WTC11 (cell line): ENCODE measurements at regions not wholly inside any gene's neighbourhood (a gene's known extent, or its start where the extent isn't known, plus 50 kb on each side); places are given as distances from the start of the nearest gene placed in this dataset.
A peak's percentile ranks its signal among the peaks of the same experiment; 100 is the strongest.

Experiments used
- ATAC-seq: fragments of 200-7000 bp; cut with Tn5 transposase; 2 replicates; pipeline ENCODE4 v1.10.0; 2021; ENCODE audit warnings: mild to moderate bottlenecking, moderate library complexity
- CTCF ChIA-PET: fragments of 300-600 bp; sonication (Branson Sonifier 250); formaldehyde crosslinking; loops from one replicate; lab custom pipeline; 2021; ENCODE audit warnings: antibody characterized with exemption; lab: Charles Lee
- POLR2A ChIA-PET: fragments of 350-600 bp; sonication (Branson Sonifier 250); formaldehyde crosslinking; loops from one replicate; lab custom pipeline; 2021; ENCODE audit warnings: antibody characterized with exemption; lab: Charles Lee
- DNase-seq: peaks from one replicate; pipeline ENCODE4 v3.0.0; 2021; ENCODE audit warnings: low spot score
- H3K27ac Mint-ChIP-seq: 2 replicates; pipeline ENCODE4 v1.8.0; 2021; ENCODE audit warnings: mixed read lengths
- H3K27me3 Mint-ChIP-seq: 2 replicates; pipeline ENCODE4 v1.8.0; 2021; ENCODE audit warnings: low read depth, mild to moderate bottlenecking, moderate library complexity, mixed read lengths
- H3K36me3 Mint-ChIP-seq: 2 replicates; pipeline ENCODE4 v1.8.0; 2021; ENCODE audit warnings: mixed read lengths
- H3K4me1 Mint-ChIP-seq: 2 replicates; pipeline ENCODE4 v1.8.0; 2022; ENCODE audit warnings: mixed read lengths
- H3K4me3 Mint-ChIP-seq: 2 replicates; pipeline ENCODE4 v1.8.0; 2021; ENCODE audit warnings: mild to moderate bottlenecking, moderate library complexity, mixed read lengths
- H3K9me3 Mint-ChIP-seq: 2 replicates; pipeline ENCODE4 v1.8.0; 2021; ENCODE audit warnings: mixed read lengths
- CREM ChIP-seq: sonication (generic); formaldehyde crosslinking; IDR thresholded peaks from 2 replicates; pipeline ENCODE4 v1.8.1; 2022; ENCODE audit warnings: mild to moderate bottlenecking, missing genetic modification reagents, moderate library complexity
- FOXJ3 ChIP-seq: sonication (generic); formaldehyde crosslinking; IDR thresholded peaks from 2 replicates; pipeline ENCODE4 v1.9.0; 2021; ENCODE audit warnings: missing genetic modification reagents, mild to moderate bottlenecking, borderline replicate concordance
- GABPB1 ChIP-seq: sonication (generic); formaldehyde crosslinking; IDR thresholded peaks from 2 replicates; pipeline ENCODE4 v1.8.1; 2023; ENCODE audit warnings: mild to moderate bottlenecking, missing genetic modification reagents
- JAZF1 ChIP-seq: fragments of 250-450 bp; sonication (Bioruptor Pico); IDR thresholded peaks from 2 replicates; pipeline ENCODE4 v1.9.0; 2021; ENCODE audit warnings: moderate library complexity, mild to moderate bottlenecking, inconsistent platforms
- NFYB ChIP-seq: sonication (generic); formaldehyde crosslinking; conservative IDR thresholded peaks from 2 replicates; pipeline ENCODE4 v1.8.0; 2022; ENCODE audit warnings: low read depth, missing genetic modification reagents
- RELA ChIP-seq: sonication (generic); formaldehyde crosslinking; IDR thresholded peaks from 2 replicates; pipeline ENCODE4 v1.8.1; 2022; ENCODE audit warnings: missing genetic modification reagents, mild to moderate bottlenecking, borderline replicate concordance
- RORB ChIP-seq: fragments of 250-450 bp; sonication (Bioruptor Pico); IDR thresholded peaks from 2 replicates; pipeline ENCODE4 v1.9.0; 2021; ENCODE audit warnings: mild to moderate bottlenecking
- SMAD3 ChIP-seq: sonication (generic); formaldehyde crosslinking; IDR thresholded peaks from 2 replicates; pipeline ENCODE4 v1.8.0; 2022; ENCODE audit warnings: missing genetic modification reagents, mild to moderate bottlenecking, borderline replicate concordance
- SMAD4 ChIP-seq: sonication (generic); formaldehyde crosslinking; IDR thresholded peaks from 2 replicates; pipeline ENCODE4 v1.8.0; 2022; ENCODE audit warnings: mild to moderate bottlenecking, missing genetic modification reagents
- ZNF121 ChIP-seq: sonication (generic); formaldehyde crosslinking; IDR thresholded peaks from 2 replicates; pipeline ENCODE4 v1.8.0; 2023; ENCODE audit warnings: missing genetic modification reagents
- ZNF138 ChIP-seq: sonication (generic); formaldehyde crosslinking; conservative IDR thresholded peaks from 2 replicates; pipeline ENCODE4 v1.8.1; 2022; ENCODE audit warnings: mild to moderate bottlenecking, moderate library complexity, missing genetic modification reagents
- ZNF232 ChIP-seq: sonication (generic); formaldehyde crosslinking; IDR thresholded peaks from 2 replicates; pipeline ENCODE4 v1.8.0; 2022; ENCODE audit warnings: mild to moderate bottlenecking, missing genetic modification reagents
- ZNF423 ChIP-seq: fragments of 250-450 bp; sonication (Bioruptor Pico); IDR thresholded peaks from 2 replicates; pipeline ENCODE4 v2.1.2; 2022; ENCODE audit warnings: mild to moderate bottlenecking, moderate library complexity
- ZNF671 ChIP-seq: fragments of 250-450 bp; sonication (Bioruptor Pico); IDR thresholded peaks from 2 replicates; pipeline ENCODE4 v1.8.0; 2021; ENCODE audit warnings: mild to moderate bottlenecking
- TF ChIP-seq, protein P1 (sequence below): sonication (generic); formaldehyde crosslinking; IDR thresholded peaks from 2 replicates; pipeline ENCODE4 v1.8.0; 2023; ENCODE audit warnings: missing genetic modification reagents
- TF ChIP-seq, protein P2 (sequence below): sonication (generic); formaldehyde crosslinking; IDR thresholded peaks from 2 replicates; pipeline ENCODE4 v1.8.0; 2022; ENCODE audit warnings: mild to moderate bottlenecking, missing genetic modification reagents
- TF ChIP-seq, protein P3 (sequence below): sonication (generic); formaldehyde crosslinking; IDR thresholded peaks from 2 replicates; pipeline ENCODE4 v1.8.1; 2022; ENCODE audit warnings: mild to moderate bottlenecking, moderate library complexity, missing genetic modification reagents
- TF ChIP-seq, protein P4 (sequence below): fragments of 200-600 bp; IDR thresholded peaks from 2 replicates; pipeline ENCODE4 v1.8.0; 2022; ENCODE audit warnings: antibody characterized with exemption
- TF ChIP-seq, protein P5 (sequence below): sonication (generic); formaldehyde crosslinking; IDR thresholded peaks from 2 replicates; pipeline ENCODE4 v1.8.0; 2023; ENCODE audit warnings: missing genetic modification reagents, mild to moderate bottlenecking, borderline replicate concordance
- TF ChIP-seq, protein P6 (sequence below): fragments of 250-450 bp; sonication (Bioruptor Pico); IDR thresholded peaks from 2 replicates; pipeline ENCODE4 v1.9.0; 2021; ENCODE audit warnings: mild to moderate bottlenecking
- TF ChIP-seq, protein P7 (sequence below): sonication (generic); formaldehyde crosslinking; IDR thresholded peaks from 2 replicates; pipeline ENCODE4 v1.8.1; 2022; ENCODE audit warnings: low read depth, missing genetic modification reagents, borderline replicate concordance

DNA sequence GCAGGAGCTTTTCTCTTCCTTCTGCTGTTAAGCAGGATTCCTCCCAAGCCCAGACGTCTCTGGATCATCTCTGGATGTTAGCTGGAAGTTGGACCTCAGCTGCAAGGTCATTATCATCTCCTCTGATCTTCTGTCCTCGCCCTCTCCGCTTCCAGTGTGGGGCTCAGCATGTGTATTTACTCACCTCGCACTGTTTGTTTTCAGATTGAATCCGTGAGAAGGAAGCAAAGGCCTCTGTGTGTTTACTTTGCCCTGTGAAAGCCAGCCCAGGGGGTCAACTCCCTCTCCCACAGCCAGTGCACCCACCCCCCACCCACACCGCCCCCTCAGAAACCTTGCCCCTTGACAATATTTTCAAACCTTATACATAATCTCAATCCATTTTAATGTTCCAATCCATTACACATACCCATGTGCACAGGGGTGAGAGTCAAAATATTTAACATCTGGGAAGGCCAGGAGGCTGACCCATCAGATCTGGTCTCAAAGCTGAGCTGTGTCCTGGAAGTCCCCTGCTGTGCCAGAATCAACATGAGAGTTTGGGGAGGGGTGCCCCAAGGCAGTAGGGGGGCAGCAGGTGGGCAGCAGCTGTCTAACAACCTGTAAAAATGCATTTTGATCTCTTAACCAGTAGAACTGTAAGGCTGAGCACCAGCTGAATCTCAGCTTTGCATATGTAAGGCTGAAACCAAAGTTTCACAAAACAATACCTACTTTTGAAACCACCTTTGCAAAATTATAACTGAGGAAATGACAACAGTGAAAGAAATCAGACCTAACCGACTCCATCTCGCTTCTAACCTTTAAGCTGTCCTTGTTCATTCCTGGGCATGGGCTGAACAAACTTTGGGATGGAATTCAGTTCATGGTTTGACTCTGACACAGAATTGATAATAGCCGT lies 157.9 kb downstream of the ZNF664 start (continued):
- TF ChIP-seq, protein P1, sequence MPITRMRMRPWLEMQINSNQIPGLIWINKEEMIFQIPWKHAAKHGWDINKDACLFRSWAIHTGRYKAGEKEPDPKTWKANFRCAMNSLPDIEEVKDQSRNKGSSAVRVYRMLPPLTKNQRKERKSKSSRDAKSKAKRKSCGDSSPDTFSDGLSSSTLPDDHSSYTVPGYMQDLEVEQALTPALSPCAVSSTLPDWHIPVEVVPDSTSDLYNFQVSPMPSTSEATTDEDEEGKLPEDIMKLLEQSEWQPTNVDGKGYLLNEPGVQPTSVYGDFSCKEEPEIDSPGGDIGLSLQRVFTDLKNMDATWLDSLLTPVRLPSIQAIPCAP (CRISPR knock-in tag), result no peak
- TF ChIP-seq ZNF423 (peak; percentile 96), GABPB1 (0 out of 2 replicates have a peak, but pooled peaks have one; percentile 42), RORB (CRISPR knock-in tag) (no peak), ZNF232 (CRISPR knock-in tag) (no peak), FOXJ3 (no peak), SMAD4 (CRISPR knock-in tag) (no peak), RELA (CRISPR knock-in tag) (no peak), ZNF138 (no peak), JAZF1 (CRISPR knock-in tag) (no peak)
- TF ChIP-seq, protein P2, sequence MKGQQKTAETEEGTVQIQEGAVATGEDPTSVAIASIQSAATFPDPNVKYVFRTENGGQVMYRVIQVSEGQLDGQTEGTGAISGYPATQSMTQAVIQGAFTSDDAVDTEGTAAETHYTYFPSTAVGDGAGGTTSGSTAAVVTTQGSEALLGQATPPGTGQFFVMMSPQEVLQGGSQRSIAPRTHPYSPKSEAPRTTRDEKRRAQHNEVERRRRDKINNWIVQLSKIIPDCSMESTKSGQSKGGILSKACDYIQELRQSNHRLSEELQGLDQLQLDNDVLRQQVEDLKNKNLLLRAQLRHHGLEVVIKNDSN, result no peak

DNA sequence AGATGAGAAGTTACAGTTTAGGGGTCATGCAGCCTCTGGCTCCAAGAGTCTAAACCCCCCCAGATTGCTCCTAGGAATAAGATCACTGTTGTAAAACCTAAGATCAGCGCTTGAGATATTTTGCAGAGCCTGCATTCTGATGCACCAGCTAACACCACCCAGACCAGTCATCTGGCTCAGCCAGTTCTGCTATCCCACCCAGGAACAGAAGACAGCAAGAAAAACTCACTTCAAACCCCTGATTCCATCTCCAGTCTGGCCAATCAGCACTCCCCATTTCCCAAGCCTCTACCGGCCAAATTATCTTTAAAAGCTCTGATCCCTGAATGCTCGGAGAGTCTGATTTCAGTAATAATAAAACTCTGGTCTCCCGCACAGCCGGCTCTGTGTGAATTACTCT lies 158.6 kb downstream of the ZNF664 start:
- Mint-ChIP-seq H3K4me1 (peaks cover 52% of the 10 kb centered on the region), H3K36me3 (peaks cover 3% of the 10 kb centered on the region), H3K9me3 (peaks cover 2% of the 10 kb centered on the region), H3K4me3 (peak overlapping the region; percentile 2; the same call in 1 of the 2 replicates), H3K27ac (peak overlapping the region; percentile 96)
- no peak for DNase-seq
- POLR2A ChIA-PET, result no interaction called here
- TF ChIP-seq ZNF671 (CRISPR knock-in tag) (no peak), FOXJ3 (no peak), NFYB (CRISPR knock-in tag) (no peak), CREM (CRISPR knock-in tag) (no peak), SMAD3 (CRISPR knock-in tag) (no peak), ZNF121 (CRISPR knock-in tag) (no peak)
- TF ChIP-seq, protein P3, sequence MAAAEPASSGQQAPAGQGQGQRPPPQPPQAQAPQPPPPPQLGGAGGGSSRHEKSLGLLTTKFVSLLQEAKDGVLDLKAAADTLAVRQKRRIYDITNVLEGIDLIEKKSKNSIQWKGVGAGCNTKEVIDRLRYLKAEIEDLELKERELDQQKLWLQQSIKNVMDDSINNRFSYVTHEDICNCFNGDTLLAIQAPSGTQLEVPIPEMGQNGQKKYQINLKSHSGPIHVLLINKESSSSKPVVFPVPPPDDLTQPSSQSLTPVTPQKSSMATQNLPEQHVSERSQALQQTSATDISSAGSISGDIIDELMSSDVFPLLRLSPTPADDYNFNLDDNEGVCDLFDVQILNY, result no peak
- TF ChIP-seq, protein P4, sequence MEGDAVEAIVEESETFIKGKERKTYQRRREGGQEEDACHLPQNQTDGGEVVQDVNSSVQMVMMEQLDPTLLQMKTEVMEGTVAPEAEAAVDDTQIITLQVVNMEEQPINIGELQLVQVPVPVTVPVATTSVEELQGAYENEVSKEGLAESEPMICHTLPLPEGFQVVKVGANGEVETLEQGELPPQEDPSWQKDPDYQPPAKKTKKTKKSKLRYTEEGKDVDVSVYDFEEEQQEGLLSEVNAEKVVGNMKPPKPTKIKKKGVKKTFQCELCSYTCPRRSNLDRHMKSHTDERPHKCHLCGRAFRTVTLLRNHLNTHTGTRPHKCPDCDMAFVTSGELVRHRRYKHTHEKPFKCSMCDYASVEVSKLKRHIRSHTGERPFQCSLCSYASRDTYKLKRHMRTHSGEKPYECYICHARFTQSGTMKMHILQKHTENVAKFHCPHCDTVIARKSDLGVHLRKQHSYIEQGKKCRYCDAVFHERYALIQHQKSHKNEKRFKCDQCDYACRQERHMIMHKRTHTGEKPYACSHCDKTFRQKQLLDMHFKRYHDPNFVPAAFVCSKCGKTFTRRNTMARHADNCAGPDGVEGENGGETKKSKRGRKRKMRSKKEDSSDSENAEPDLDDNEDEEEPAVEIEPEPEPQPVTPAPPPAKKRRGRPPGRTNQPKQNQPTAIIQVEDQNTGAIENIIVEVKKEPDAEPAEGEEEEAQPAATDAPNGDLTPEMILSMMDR, result no peak
- TF ChIP-seq, protein P2, result no peak
- TF ChIP-seq, protein P5, sequence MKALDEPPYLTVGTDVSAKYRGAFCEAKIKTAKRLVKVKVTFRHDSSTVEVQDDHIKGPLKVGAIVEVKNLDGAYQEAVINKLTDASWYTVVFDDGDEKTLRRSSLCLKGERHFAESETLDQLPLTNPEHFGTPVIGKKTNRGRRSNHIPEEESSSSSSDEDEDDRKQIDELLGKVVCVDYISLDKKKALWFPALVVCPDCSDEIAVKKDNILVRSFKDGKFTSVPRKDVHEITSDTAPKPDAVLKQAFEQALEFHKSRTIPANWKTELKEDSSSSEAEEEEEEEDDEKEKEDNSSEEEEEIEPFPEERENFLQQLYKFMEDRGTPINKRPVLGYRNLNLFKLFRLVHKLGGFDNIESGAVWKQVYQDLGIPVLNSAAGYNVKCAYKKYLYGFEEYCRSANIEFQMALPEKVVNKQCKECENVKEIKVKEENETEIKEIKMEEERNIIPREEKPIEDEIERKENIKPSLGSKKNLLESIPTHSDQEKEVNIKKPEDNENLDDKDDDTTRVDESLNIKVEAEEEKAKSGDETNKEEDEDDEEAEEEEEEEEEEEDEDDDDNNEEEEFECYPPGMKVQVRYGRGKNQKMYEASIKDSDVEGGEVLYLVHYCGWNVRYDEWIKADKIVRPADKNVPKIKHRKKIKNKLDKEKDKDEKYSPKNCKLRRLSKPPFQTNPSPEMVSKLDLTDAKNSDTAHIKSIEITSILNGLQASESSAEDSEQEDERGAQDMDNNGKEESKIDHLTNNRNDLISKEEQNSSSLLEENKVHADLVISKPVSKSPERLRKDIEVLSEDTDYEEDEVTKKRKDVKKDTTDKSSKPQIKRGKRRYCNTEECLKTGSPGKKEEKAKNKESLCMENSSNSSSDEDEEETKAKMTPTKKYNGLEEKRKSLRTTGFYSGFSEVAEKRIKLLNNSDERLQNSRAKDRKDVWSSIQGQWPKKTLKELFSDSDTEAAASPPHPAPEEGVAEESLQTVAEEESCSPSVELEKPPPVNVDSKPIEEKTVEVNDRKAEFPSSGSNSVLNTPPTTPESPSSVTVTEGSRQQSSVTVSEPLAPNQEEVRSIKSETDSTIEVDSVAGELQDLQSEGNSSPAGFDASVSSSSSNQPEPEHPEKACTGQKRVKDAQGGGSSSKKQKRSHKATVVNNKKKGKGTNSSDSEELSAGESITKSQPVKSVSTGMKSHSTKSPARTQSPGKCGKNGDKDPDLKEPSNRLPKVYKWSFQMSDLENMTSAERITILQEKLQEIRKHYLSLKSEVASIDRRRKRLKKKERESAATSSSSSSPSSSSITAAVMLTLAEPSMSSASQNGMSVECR (CRISPR knock-in tag), result no peak
- TF ChIP-seq, protein P6, sequence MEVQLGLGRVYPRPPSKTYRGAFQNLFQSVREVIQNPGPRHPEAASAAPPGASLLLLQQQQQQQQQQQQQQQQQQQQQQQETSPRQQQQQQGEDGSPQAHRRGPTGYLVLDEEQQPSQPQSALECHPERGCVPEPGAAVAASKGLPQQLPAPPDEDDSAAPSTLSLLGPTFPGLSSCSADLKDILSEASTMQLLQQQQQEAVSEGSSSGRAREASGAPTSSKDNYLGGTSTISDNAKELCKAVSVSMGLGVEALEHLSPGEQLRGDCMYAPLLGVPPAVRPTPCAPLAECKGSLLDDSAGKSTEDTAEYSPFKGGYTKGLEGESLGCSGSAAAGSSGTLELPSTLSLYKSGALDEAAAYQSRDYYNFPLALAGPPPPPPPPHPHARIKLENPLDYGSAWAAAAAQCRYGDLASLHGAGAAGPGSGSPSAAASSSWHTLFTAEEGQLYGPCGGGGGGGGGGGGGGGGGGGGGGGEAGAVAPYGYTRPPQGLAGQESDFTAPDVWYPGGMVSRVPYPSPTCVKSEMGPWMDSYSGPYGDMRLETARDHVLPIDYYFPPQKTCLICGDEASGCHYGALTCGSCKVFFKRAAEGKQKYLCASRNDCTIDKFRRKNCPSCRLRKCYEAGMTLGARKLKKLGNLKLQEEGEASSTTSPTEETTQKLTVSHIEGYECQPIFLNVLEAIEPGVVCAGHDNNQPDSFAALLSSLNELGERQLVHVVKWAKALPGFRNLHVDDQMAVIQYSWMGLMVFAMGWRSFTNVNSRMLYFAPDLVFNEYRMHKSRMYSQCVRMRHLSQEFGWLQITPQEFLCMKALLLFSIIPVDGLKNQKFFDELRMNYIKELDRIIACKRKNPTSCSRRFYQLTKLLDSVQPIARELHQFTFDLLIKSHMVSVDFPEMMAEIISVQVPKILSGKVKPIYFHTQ (CRISPR knock-in tag), result no peak
- TF ChIP-seq, protein P7, sequence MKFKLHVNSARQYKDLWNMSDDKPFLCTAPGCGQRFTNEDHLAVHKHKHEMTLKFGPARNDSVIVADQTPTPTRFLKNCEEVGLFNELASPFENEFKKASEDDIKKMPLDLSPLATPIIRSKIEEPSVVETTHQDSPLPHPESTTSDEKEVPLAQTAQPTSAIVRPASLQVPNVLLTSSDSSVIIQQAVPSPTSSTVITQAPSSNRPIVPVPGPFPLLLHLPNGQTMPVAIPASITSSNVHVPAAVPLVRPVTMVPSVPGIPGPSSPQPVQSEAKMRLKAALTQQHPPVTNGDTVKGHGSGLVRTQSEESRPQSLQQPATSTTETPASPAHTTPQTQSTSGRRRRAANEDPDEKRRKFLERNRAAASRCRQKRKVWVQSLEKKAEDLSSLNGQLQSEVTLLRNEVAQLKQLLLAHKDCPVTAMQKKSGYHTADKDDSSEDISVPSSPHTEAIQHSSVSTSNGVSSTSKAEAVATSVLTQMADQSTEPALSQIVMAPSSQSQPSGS (CRISPR knock-in tag), result no peak
- TF ChIP-seq, all 79 proteins: peak for 0
- peaks cover 8% of the 10 kb centered on the region for H3K27me3 Mint-ChIP-seq
- peak; percentile 21 for ATAC-seq
- CTCF ChIA-PET, result interaction anchor here (0.9 to 1.7 kb wide), 5 partner anchors 10 to 186 kb away, joined by 3 to 7 read pairs (median 4); no protein-coding TSS in a partner anchor
